Activated CD4-positive, alpha-beta T cell treated with anti-CD3 and anti-CD28 coated beads for 48 hours (primary cell): ENCODE measurements at regions not wholly inside any gene's neighbourhood (a gene's known extent, or its start where the extent isn't known, plus 50 kb on each side); places are given as distances from the start of the nearest gene placed in this dataset.

Experiments
- DNase-seq: peaks from one replicate; pipeline ENCODE4 v3.0.0-alpha.2; 2020

GRCh38 chr6:168131464-168132415 lies 52.7 kb upstream of the FRMD1 start:
- no peak for DNase-seq

GRCh38 chr6:168130697-168131371 lies 51.8 kb upstream of the FRMD1 start:
- no peak for DNase-seq

GRCh38 chr6:168130168-168130696 lies 51.2 kb upstream of the FRMD1 start:
- no peak for DNase-seq

GRCh38 chr6:168129292-168130167 lies 50.5 kb upstream of the FRMD1 start:
- no peak for DNase-seq

- no peak for DNase-seq
Observed at GRCh38 chr6:168128631-168129291, 49.7 kb upstream of the FRMD1 start.
